ENCODE measurements at regions not wholly inside any gene's neighbourhood (a gene's known extent, or its start where the extent isn't known, plus 50 kb on each side); places are given as distances from the start of the nearest gene placed in this dataset.

- Histone ChIP-seq H3K4me3 (ENCODE audit: low read depth, low read length) (no peak overlapping the region), H3K27ac (no peak overlapping the region), H3K36me3 (replicated peaks) (no peaks in the 10 kb centered on the region), H3K27me3 (replicated peaks) (no peaks in the 10 kb centered on the region)
- DNase-seq: no peak
- in situ Hi-C loops (cut with HindIII; ENCODE audit: low pct_ligation_motif_present, low sequenced_read_pairs): no loop called here
- TF ChIP-seq, protein P1, sequence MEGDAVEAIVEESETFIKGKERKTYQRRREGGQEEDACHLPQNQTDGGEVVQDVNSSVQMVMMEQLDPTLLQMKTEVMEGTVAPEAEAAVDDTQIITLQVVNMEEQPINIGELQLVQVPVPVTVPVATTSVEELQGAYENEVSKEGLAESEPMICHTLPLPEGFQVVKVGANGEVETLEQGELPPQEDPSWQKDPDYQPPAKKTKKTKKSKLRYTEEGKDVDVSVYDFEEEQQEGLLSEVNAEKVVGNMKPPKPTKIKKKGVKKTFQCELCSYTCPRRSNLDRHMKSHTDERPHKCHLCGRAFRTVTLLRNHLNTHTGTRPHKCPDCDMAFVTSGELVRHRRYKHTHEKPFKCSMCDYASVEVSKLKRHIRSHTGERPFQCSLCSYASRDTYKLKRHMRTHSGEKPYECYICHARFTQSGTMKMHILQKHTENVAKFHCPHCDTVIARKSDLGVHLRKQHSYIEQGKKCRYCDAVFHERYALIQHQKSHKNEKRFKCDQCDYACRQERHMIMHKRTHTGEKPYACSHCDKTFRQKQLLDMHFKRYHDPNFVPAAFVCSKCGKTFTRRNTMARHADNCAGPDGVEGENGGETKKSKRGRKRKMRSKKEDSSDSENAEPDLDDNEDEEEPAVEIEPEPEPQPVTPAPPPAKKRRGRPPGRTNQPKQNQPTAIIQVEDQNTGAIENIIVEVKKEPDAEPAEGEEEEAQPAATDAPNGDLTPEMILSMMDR (IDR thresholded peaks at IDR 0.05; ENCODE audit: low read depth, low read length, missing control alignments): no peak
Measured at GRCh38 chr14:71610149-71610548, 322.1 kb upstream of the RGS6 start.

GRCh38 chr14:71610797-71611196 is 321.4 kb upstream of the RGS6 start:
- no peaks in the 10 kb centered on the region for H3K36me3 ChIP-seq (replicated peaks)
- TF ChIP-seq, protein P1 (IDR thresholded peaks at IDR 0.05; ENCODE audit: low read depth, low read length, missing control alignments): no peak
- H3K4me3 ChIP-seq (ENCODE audit: low read depth, low read length): no peak overlapping the region
- in situ Hi-C loops (cut with HindIII; ENCODE audit: low pct_ligation_motif_present, low sequenced_read_pairs): no loop called here
- no peak overlapping the region for H3K27ac ChIP-seq
- DNase-seq: no peak
- no peaks in the 10 kb centered on the region for H3K27me3 ChIP-seq (replicated peaks)

GRCh38 chr14:71613168-71613567 is 319.1 kb upstream of the RGS6 start:
- DNase-seq: no peak
- TF ChIP-seq, protein P1 (IDR thresholded peaks at IDR 0.05; ENCODE audit: low read depth, low read length, missing control alignments): no peak
- in situ Hi-C loops (cut with HindIII; ENCODE audit: low pct_ligation_motif_present, low sequenced_read_pairs): no loop called here
- Histone ChIP-seq H3K27ac (no peak overlapping the region), H3K36me3 (replicated peaks) (no peaks in the 10 kb centered on the region), H3K27me3 (replicated peaks) (no peaks in the 10 kb centered on the region), H3K4me3 (ENCODE audit: low read depth, low read length) (no peak overlapping the region)

DNA sequence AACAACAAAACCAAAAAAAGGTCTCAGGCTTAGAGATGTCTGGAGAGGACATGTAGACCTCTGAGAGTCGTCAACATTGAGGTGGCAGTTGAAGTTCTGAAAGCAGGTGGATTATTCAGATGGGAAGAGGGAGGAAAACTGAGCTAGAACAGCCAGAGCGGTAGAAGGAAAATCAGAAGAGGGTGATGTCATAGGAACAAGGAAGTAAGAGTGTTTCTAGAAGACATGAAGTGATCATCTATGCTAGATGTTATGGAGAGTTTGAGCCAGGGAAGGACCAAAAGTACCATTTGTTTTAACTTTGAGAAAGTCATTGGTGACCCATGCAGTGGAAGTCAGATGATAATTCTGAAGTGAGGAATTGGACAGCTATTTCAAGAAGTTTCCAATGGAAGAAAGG is 316.2 kb upstream of the RGS6 start:
- in situ Hi-C loops (cut with HindIII; ENCODE audit: low pct_ligation_motif_present, low sequenced_read_pairs): no loop called here
- Histone ChIP-seq H3K27ac (no peak overlapping the region), H3K27me3 (replicated peaks) (no peaks in the 10 kb centered on the region), H3K4me3 (ENCODE audit: low read depth, low read length) (no peak overlapping the region), H3K36me3 (replicated peaks) (peaks cover 8% of the 10 kb centered on the region)
- no peak for DNase-seq
- TF ChIP-seq, protein P1 (IDR thresholded peaks at IDR 0.05; ENCODE audit: low read depth, low read length, missing control alignments): no peak

GRCh38 chr14:71618047-71618446 is 314.2 kb upstream of the RGS6 start:
- TF ChIP-seq, protein P1 (IDR thresholded peaks at IDR 0.05; ENCODE audit: low read depth, low read length, missing control alignments): no peak
- no peak for DNase-seq
- H3K36me3 ChIP-seq (replicated peaks): peaks cover 8% of the 10 kb centered on the region
- H3K27me3 ChIP-seq (replicated peaks): no peaks in the 10 kb centered on the region
- in situ Hi-C loops (cut with HindIII; ENCODE audit: low pct_ligation_motif_present, low sequenced_read_pairs): no loop called here
- H3K4me3 ChIP-seq (ENCODE audit: low read depth, low read length): no peak overlapping the region
- no peak overlapping the region for H3K27ac ChIP-seq

DNA sequence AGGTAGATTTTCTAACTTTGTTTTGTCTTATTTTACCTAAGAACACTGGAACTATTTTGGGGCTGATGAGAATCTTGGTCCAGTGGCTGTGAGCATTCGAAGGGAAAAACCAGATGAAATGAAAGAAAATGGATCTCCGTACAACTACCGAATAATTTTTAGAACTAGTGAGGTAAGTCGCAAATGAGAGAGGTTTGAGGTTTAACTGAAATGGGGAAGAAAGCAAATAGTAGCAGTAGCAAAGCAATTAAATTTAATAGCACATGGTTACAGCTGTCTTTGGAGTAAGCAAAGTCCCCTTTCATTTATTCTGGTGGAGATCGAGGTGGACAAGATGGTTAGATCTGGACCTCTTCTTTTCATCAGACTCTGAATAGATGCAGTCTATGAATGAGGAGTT is 313.5 kb upstream of the RGS6 start:
- DNase-seq: no peak
- in situ Hi-C loops (cut with HindIII; ENCODE audit: low pct_ligation_motif_present, low sequenced_read_pairs): no loop called here
- Histone ChIP-seq H3K4me3 (ENCODE audit: low read depth, low read length) (no peak overlapping the region), H3K27me3 (replicated peaks) (no peaks in the 10 kb centered on the region), H3K36me3 (replicated peaks) (peaks cover 8% of the 10 kb centered on the region), H3K27ac (no peak overlapping the region)
- TF ChIP-seq, protein P1 (IDR thresholded peaks at IDR 0.05; ENCODE audit: low read depth, low read length, missing control alignments): no peak

Data from brain microvascular endothelial cell (primary cell).